ENCODE measurements at regions not wholly inside any gene's neighbourhood (a gene's known extent, or its start where the extent isn't known, plus 50 kb on each side); places are given as distances from the start of the nearest gene placed in this dataset.

- TF ChIP-seq, protein P1, sequence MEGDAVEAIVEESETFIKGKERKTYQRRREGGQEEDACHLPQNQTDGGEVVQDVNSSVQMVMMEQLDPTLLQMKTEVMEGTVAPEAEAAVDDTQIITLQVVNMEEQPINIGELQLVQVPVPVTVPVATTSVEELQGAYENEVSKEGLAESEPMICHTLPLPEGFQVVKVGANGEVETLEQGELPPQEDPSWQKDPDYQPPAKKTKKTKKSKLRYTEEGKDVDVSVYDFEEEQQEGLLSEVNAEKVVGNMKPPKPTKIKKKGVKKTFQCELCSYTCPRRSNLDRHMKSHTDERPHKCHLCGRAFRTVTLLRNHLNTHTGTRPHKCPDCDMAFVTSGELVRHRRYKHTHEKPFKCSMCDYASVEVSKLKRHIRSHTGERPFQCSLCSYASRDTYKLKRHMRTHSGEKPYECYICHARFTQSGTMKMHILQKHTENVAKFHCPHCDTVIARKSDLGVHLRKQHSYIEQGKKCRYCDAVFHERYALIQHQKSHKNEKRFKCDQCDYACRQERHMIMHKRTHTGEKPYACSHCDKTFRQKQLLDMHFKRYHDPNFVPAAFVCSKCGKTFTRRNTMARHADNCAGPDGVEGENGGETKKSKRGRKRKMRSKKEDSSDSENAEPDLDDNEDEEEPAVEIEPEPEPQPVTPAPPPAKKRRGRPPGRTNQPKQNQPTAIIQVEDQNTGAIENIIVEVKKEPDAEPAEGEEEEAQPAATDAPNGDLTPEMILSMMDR (IDR thresholded peaks at IDR 0.05) = no peak
- no peak for TF ChIP-seq POLR2A (IDR thresholded peaks at IDR 0.05)
- no peaks in the 10 kb centered on the region for H3K27me3 ChIP-seq
- peaks cover 0 to 36% (median 10%) of the 10 kb centered on the region in 3 donors for H3K4me1 ChIP-seq
- H3K9me3 ChIP-seq = peaks cover 0 to 8% (median 6%) of the 10 kb centered on the region in 3 donors
- H3K36me3 ChIP-seq = no peaks in the 10 kb centered on the region
- no peak for DNase-seq
- no peak overlapping the region for H3K4me3 ChIP-seq
- 100% methylated on average over 1 of the region's 1 CpG for WGBS, 2 donors
- no peak overlapping the region for H3K27ac ChIP-seq
- intact Hi-C loops (cut with DNase I) = no loop called here
These were observed 141.3 kb downstream of the QRSL1 start for GRCh38 chr6:106770663-106771062.

- DNase-seq = no peak
- no peak overlapping the region for H3K4me3 ChIP-seq
- peaks cover 0 to 8% (median 6%) of the 10 kb centered on the region in 3 donors for H3K9me3 ChIP-seq
- intact Hi-C loops (cut with DNase I) = no loop called here
- H3K27ac ChIP-seq = no peak overlapping the region
- peaks cover 0 to 34% (median 10%) of the 10 kb centered on the region in 3 donors for H3K4me1 ChIP-seq
- TF ChIP-seq POLR2A (IDR thresholded peaks at IDR 0.05) = no peak
- TF ChIP-seq, protein P1 (IDR thresholded peaks at IDR 0.05) = no peak
- no peaks in the 10 kb centered on the region for H3K36me3 ChIP-seq
- H3K27me3 ChIP-seq = no peaks in the 10 kb centered on the region
- WGBS, 2 donors = 82 to 85% methylated on average over 1 of the region's 1 CpG
These were observed 140.7 kb downstream of the QRSL1 start for GRCh38 chr6:106770081-106770480.

DNA sequence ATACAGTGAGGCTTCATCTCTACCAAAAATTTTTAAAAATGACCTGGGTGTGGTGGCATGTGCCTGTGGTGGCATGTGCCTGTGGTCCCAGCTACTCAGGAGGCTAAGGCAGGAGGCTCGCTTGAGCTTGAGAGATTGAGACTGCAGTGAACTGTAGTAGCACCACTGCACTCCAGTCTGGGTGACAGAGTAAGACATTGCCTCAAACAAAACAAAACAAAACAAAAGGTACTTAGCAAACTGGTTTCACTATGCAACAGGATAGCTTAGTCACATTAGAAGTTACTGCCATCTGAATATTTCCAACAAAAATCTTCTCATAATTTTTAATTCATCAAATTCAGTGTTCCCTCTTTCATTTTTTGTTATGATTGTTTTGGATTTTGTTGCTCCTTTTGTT is 137.9 kb downstream of the QRSL1 start:
- Histone ChIP-seq H3K4me3 (no peak overlapping the region), H3K27ac (no peak overlapping the region), H3K9me3 (peaks cover 0 to 8% (median 6%) of the 10 kb centered on the region in 3 donors), H3K27me3 (no peaks in the 10 kb centered on the region), H3K36me3 (no peaks in the 10 kb centered on the region), H3K4me1 (peaks cover 0 to 6% (median 0%) of the 10 kb centered on the region in 3 donors)
- WGBS, 2 donors = 67 to 88% methylated on average over 1 of the region's 1 CpG
- TF ChIP-seq POLR2A (IDR thresholded peaks at IDR 0.05) = no peak
- TF ChIP-seq, protein P1 (IDR thresholded peaks at IDR 0.05) = no peak
- intact Hi-C loops (cut with DNase I) = no loop called here
- no peak for DNase-seq

- intact Hi-C loops (cut with DNase I) = no loop called here
- Histone ChIP-seq H3K27me3 (no peaks in the 10 kb centered on the region), H3K9me3 (peaks cover 0 to 8% (median 6%) of the 10 kb centered on the region in 3 donors), H3K4me3 (no peak overlapping the region), H3K4me1 (peaks cover 0 to 4% (median 0%) of the 10 kb centered on the region in 3 donors), H3K36me3 (no peaks in the 10 kb centered on the region), H3K27ac (no peak overlapping the region)
- DNase-seq = no peak
- no peak for TF ChIP-seq POLR2A (IDR thresholded peaks at IDR 0.05)
- TF ChIP-seq, protein P1 (IDR thresholded peaks at IDR 0.05) = no peak
- 78 to 79% methylated on average over 4 of the region's 4 CpGs for WGBS, 2 donors
These were observed 136.8 kb downstream of the QRSL1 start for GRCh38 chr6:106766201-106766600.

DNA sequence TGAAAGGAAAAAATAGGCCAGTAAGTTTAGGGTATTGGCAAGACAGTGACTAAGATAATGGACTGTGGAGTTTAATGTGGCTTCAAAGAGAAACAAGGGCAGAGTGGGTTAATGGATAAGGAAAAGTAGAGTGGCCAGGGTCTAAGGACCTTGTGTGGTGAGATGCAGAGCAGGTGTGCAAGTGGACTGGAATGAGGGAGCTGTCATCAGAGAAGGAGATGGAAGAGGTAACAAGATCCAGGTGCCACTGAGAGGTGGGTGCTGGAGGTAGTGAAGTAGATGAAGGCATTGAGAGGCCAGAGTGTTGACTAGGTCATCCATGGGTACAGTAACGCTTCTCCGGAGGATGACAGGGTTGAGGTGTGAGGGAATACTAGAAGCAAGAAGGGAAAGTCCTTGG is 136.1 kb downstream of the QRSL1 start:
- WGBS, 2 donors = 81 to 91% methylated on average over 2 of the region's 2 CpGs
- Histone ChIP-seq H3K27ac (no peak overlapping the region), H3K4me3 (no peak overlapping the region), H3K4me1 (peaks cover 0 to 4% (median 0%) of the 10 kb centered on the region in 3 donors), H3K27me3 (no peaks in the 10 kb centered on the region), H3K9me3 (peaks cover 0 to 8% (median 3%) of the 10 kb centered on the region in 3 donors), H3K36me3 (no peaks in the 10 kb centered on the region)
- intact Hi-C loops (cut with DNase I) = no loop called here
- DNase-seq = no peak
- TF ChIP-seq, protein P1 (IDR thresholded peaks at IDR 0.05) = no peak
- no peak for TF ChIP-seq POLR2A (IDR thresholded peaks at IDR 0.05)

Data from esophagus squamous epithelium (tissue), 5 donors.